ENCODE measurements at regions not wholly inside any gene's neighbourhood (a gene's known extent, or its start where the extent isn't known, plus 50 kb on each side); places are given as distances from the start of the nearest gene placed in this dataset.

- DNase-seq (ENCODE audit: low read depth, low spot score): no peak
- CTCF ChIA-PET: no interaction called here
- no peak overlapping the region for H3K4me3 ChIP-seq (ENCODE audit: low read depth, low read length)
- POLR2A ChIA-PET: no interaction called here
- no peak for TF ChIP-seq CTCF (IDR thresholded peaks at IDR 0.05; ENCODE audit: insufficient read depth, low read length, missing control alignments)
Observed at GRCh38 chr12:66786531-66787308, 107.8 kb upstream of the GRIP1 start.

- ChIA-PET POLR2A (no interaction called here), CTCF (no interaction called here)
- TF ChIP-seq CTCF (IDR thresholded peaks at IDR 0.05; ENCODE audit: insufficient read depth, low read length, missing control alignments): no peak
- H3K4me3 ChIP-seq (ENCODE audit: low read depth, low read length): no peak overlapping the region
- no peak for DNase-seq (ENCODE audit: low read depth, low spot score)
Observed at GRCh38 chr12:66799551-66799950, 120.7 kb upstream of the GRIP1 start.

GRCh38 chr12:66800046-66800445 lies 121.2 kb upstream of the GRIP1 start:
- DNase-seq (ENCODE audit: low read depth, low spot score): no peak
- TF ChIP-seq CTCF (IDR thresholded peaks at IDR 0.05; ENCODE audit: insufficient read depth, low read length, missing control alignments): no peak
- ChIA-PET CTCF (no interaction called here), POLR2A (no interaction called here)
- H3K4me3 ChIP-seq (ENCODE audit: low read depth, low read length): no peak overlapping the region

- no peak for TF ChIP-seq CTCF (IDR thresholded peaks at IDR 0.05; ENCODE audit: insufficient read depth, low read length, missing control alignments)
- POLR2A ChIA-PET: no interaction called here
- no peak for DNase-seq (ENCODE audit: low read depth, low spot score)
- CTCF ChIA-PET: no interaction called here
- H3K4me3 ChIP-seq (ENCODE audit: low read depth, low read length): no peak overlapping the region
Observed at GRCh38 chr12:66803930-66804329, 125.1 kb upstream of the GRIP1 start.

GRCh38 chr12:66804563-66804974 lies 125.7 kb upstream of the GRIP1 start:
- POLR2A ChIA-PET: no interaction called here
- TF ChIP-seq CTCF (IDR thresholded peaks at IDR 0.05; ENCODE audit: insufficient read depth, low read length, missing control alignments): no peak
- no peak overlapping the region for H3K4me3 ChIP-seq (ENCODE audit: low read depth, low read length)
- DNase-seq (ENCODE audit: low read depth, low spot score): no peak
- CTCF ChIA-PET: no interaction called here

- TF ChIP-seq CTCF (IDR thresholded peaks at IDR 0.05; ENCODE audit: insufficient read depth, low read length, missing control alignments): no peak
- no peak for DNase-seq (ENCODE audit: low read depth, low spot score)
- H3K4me3 ChIP-seq (ENCODE audit: low read depth, low read length): no peak overlapping the region
- CTCF ChIA-PET: no interaction called here
- POLR2A ChIA-PET: no interaction called here
Observed at GRCh38 chr12:66808606-66809005, 129.7 kb upstream of the GRIP1 start.
